ENCODE measurements at regions not wholly inside any gene's neighbourhood (a gene's known extent, or its start where the extent isn't known, plus 50 kb on each side); places are given as distances from the start of the nearest gene placed in this dataset.

DNA sequence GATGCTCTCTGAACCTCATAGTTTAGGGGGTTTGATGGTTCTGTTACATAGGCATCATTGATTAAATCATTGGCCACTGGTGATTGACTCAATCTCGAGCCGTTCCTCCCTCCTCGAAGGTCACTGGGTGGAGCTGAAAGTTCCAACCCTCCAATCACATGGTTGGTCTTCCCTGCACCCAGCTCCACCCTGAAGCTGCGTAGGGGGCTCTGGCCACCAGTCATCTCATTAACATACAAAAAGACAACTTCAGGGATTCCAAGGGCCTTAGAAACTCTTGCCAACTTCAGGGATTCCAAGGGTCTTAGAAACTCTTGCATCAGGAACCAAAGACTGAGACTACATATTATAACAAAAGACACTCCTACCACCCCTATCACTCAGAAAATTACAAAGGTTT is 306.5 kb upstream of the TNRC6C start:
- DNase-seq (ENCODE audit: low spot score), result no peak

DNA sequence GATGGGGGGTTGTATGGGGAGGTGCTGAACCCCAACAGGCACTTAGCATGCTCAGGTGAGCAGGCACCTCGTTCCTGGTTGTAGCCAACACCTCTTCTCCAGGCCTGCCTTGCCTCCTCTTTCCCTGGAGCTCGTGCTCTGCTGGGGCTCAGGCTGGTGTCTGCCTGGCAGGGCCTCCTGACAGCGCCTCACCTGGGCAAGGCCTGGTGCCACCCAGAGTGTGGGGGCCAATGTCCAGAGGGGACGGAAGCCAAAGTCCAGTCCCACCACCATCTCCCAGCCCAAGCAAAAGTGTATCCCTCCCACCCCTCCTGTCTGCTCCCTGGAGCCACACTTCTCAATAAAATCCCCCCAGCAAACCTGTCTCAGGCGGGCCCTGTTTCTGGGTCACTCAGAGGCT is 304.2 kb upstream of the TNRC6C start:
- no peak overlapping the region for H3K9ac ChIP-seq (ENCODE audit: low read depth in 1 of 2, low read length in 2 of 2)
- no peak for TF ChIP-seq JUND (IDR thresholded peaks at IDR 0.05)
- TF ChIP-seq CTCF (IDR thresholded peaks at IDR 0.05; ENCODE audit: low read depth, low read length, missing input control), result no peak
- TF ChIP-seq TAF1 (conservative IDR thresholded peaks at IDR 0.05), result no peak
- no peak for TF ChIP-seq RXRA (IDR thresholded peaks at IDR 0.05)
- TF ChIP-seq, protein P1, sequence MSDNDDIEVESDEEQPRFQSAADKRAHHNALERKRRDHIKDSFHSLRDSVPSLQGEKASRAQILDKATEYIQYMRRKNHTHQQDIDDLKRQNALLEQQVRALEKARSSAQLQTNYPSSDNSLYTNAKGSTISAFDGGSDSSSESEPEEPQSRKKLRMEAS (IDR thresholded peaks at IDR 0.05), result no peak
- TF ChIP-seq SP1 (IDR thresholded peaks at IDR 0.05), result no peak
- TF ChIP-seq HNF4A (conservative IDR thresholded peaks at IDR 0.05), result no peak
- TF ChIP-seq GABPA (IDR thresholded peaks at IDR 0.05 in 1 of 2, conservative IDR thresholded peaks at IDR 0.05 in 1 of 2), result no peak
- TF ChIP-seq ZBTB33 (IDR thresholded peaks at IDR 0.05), result no peak
- TF ChIP-seq YY1 (IDR thresholded peaks at IDR 0.05), result no peak
- TF ChIP-seq EGR1 (IDR thresholded peaks at IDR 0.05; ENCODE audit: low read depth in 2 of 2), result no peak
- no peak for TF ChIP-seq FOXA1 (IDR thresholded peaks at IDR 0.05)
- no peak for TF ChIP-seq HNF4G (IDR thresholded peaks at IDR 0.05)
- no peak for TF ChIP-seq FOXA2 (IDR thresholded peaks at IDR 0.05)
- TF ChIP-seq NR2F2 (IDR thresholded peaks at IDR 0.05), result no peak
- peaks cover 0 to 6% (median 2%) of the 10 kb centered on the region in 4 donors for H3K27me3 ChIP-seq (ENCODE audit: control insufficient read depth in 4 of 4, insufficient read depth in 4 of 4, low read length in 3 of 4)
- H3K4me3 ChIP-seq (ENCODE audit: low read depth in 1 of 3, low read length in 3 of 3), result no peak overlapping the region
- WGBS, result 80% methylated on average over 5 of the region's 5 CpGs
- H3K9me3 ChIP-seq (ENCODE audit: control insufficient read depth in 4 of 4, low read length in 3 of 4), result peaks cover 0 to 14% (median 3%) of the 10 kb centered on the region in 4 donors
- DNase-seq (ENCODE audit: low spot score), result no peak
- no peaks in the 10 kb centered on the region for H3K4me1 ChIP-seq (ENCODE audit: control insufficient read depth in 4 of 4, insufficient read depth in 4 of 4, low read length in 3 of 4)
- H3K36me3 ChIP-seq (ENCODE audit: control insufficient read depth in 4 of 4, insufficient read depth in 3 of 4, low read depth in 1 of 4, low read length in 3 of 4), result no peaks in the 10 kb centered on the region
- no peak overlapping the region for H3K27ac ChIP-seq (ENCODE audit: low read depth in 1 of 2, low read length in 2 of 2)

More for the DNA sequence above, 306.5 kb upstream of the TNRC6C start:
- Histone ChIP-seq H3K27ac (ENCODE audit: low read depth in 1 of 2, low read length in 2 of 2) (no peak overlapping the region), H3K27me3 (ENCODE audit: control insufficient read depth in 4 of 4, insufficient read depth in 4 of 4, low read length in 3 of 4) (peaks cover 0 to 6% (median 2%) of the 10 kb centered on the region in 4 donors), H3K4me1 (ENCODE audit: control insufficient read depth in 4 of 4, insufficient read depth in 4 of 4, low read length in 3 of 4) (no peaks in the 10 kb centered on the region), H3K4me3 (ENCODE audit: low read depth in 1 of 3, low read length in 3 of 3) (no peak overlapping the region), H3K9ac (ENCODE audit: low read depth in 1 of 2, low read length in 2 of 2) (no peak overlapping the region), H3K9me3 (ENCODE audit: control insufficient read depth in 4 of 4, low read length in 3 of 4) (peaks cover 0 to 7% (median 2%) of the 10 kb centered on the region in 4 donors), H3K36me3 (ENCODE audit: control insufficient read depth in 4 of 4, insufficient read depth in 3 of 4, low read depth in 1 of 4, low read length in 3 of 4) (no peaks in the 10 kb centered on the region)
- TF ChIP-seq ZBTB33 (IDR thresholded peaks at IDR 0.05) (no peak), FOXA2 (IDR thresholded peaks at IDR 0.05) (no peak)
- TF ChIP-seq, protein P1 (IDR thresholded peaks at IDR 0.05), result no peak
- 68% methylated on average over 4 of the region's 4 CpGs for WGBS

Measured in liver (tissue), 8 donors.